H1 (cell line): ENCODE measurements at regions not wholly inside any gene's neighbourhood (a gene's known extent, or its start where the extent isn't known, plus 50 kb on each side); places are given as distances from the start of the nearest gene placed in this dataset.

Experiments used
- CTCF ChIA-PET: fragments of 300-600 bp; sonication (Branson Sonifier 250); formaldehyde crosslinking; loops from one replicate; lab custom pipeline; 2021; ENCODE audit not compliant: partially characterized antibody; lab: Charles Lee
- POLR2A ChIA-PET: fragments of 300-600 bp; sonication (Branson Sonifier 250); formaldehyde crosslinking; loops from one replicate; lab custom pipeline; 2021; ENCODE audit warnings: inconsistent platforms; ENCODE audit not compliant: partially characterized antibody; lab: Charles Lee
- DNase-seq, 2 experiments: peaks; one replicate each; pipeline versions ENCODE4 v3.0.0 to v3.0.0-alpha.2; 2010 to 2022; ENCODE audit warnings: low spot score in 2 of 2, low read depth in 1 of 2, mixed read lengths in 1 of 2
- FAIRE-seq: peaks from 2 replicates; lab custom pipeline; 2011; peaks lifted over from hg19 to GRCh38; lab: Jason Lieb, UNC
- H2AFZ ChIP-seq: 2 replicates; pipeline ENCODE4 v1.8.1; 2012; ENCODE audit warnings: low read length, inconsistent platforms
- H2AK5ac ChIP-seq: 2 replicates; pipeline ENCODE4 v1.6.1; 2013; ENCODE audit warnings: low read depth, low read length
- H2BK120ac ChIP-seq: replicated peaks from 2 replicates; pipeline ENCODE3; 2013; ENCODE audit warnings: low read depth, low read length, inconsistent platforms
- H2BK12ac ChIP-seq: 2 replicates; pipeline ENCODE4 v1.6.1; 2013; ENCODE audit warnings: low read depth, low read length
- H2BK15ac ChIP-seq: 2 replicates; pipeline ENCODE4 v1.6.1; 2013; ENCODE audit warnings: low read length
- H2BK20ac ChIP-seq: 2 replicates; pipeline ENCODE4 v1.6.1; 2013; ENCODE audit warnings: low read length
- H2BK5ac ChIP-seq: 2 replicates; pipeline ENCODE4 v1.6.1; 2013; ENCODE audit warnings: low read depth, low read length
- H3K14ac ChIP-seq: 2 replicates; pipeline ENCODE4 v1.6.1; 2013; ENCODE audit warnings: inconsistent platforms; ENCODE audit not compliant: insufficient read length
- H3K18ac ChIP-seq: 2 replicates; pipeline ENCODE4 v1.6.1; 2013; ENCODE audit warnings: low read length; ENCODE audit errors: extremely low read depth
- H3K23ac ChIP-seq: 2 replicates; pipeline ENCODE4 v1.6.1; 2013; ENCODE audit warnings: inconsistent platforms; ENCODE audit not compliant: insufficient read length
- H3K23me2 ChIP-seq: 2 replicates; pipeline ENCODE4 v1.6.1; 2013; ENCODE audit warnings: low read depth, low read length
- H3K27ac ChIP-seq: 2 replicates; pipeline ENCODE4 v1.6.1; 2011; ENCODE audit warnings: low read depth, low read length, inconsistent platforms
- H3K27me3 ChIP-seq, 4 experiments: replicated peaks in 1 of 4; 1 replicate in 1 of 4; 2 replicates in 3 of 4; pipeline versions ENCODE4 v1.6.1 to v1.8.1; 2011 to 2013; ENCODE audit warnings: low read length in 3 of 4, mild to moderate bottlenecking in 3 of 4, inconsistent platforms in 2 of 4, mixed read lengths in 2 of 4, moderate library complexity in 1 of 4; ENCODE audit not compliant: control insufficient read depth in 3 of 4, insufficient read depth in 3 of 4; ENCODE audit errors: extremely low read depth in 1 of 4
- H3K36me3 ChIP-seq, 4 experiments: 2 replicates each; pipeline versions ENCODE4 v1.6.1 to v1.8.1; 2011 to 2013; ENCODE audit warnings: mild to moderate bottlenecking in 4 of 4, low read length in 3 of 4, moderate library complexity in 2 of 4, control low read depth in 1 of 4, inconsistent platforms in 1 of 4; ENCODE audit not compliant: insufficient read depth in 4 of 4, control insufficient read depth in 2 of 4
- H3K4ac ChIP-seq: replicated peaks from 2 replicates; pipeline ENCODE3; 2013; ENCODE audit warnings: low read length, low read depth, mixed read lengths, inconsistent platforms; ENCODE audit not compliant: insufficient read length
- H3K4me1 ChIP-seq, 4 experiments: replicated peaks in 1 of 4; 1 replicate in 1 of 4; 2 replicates in 3 of 4; pipeline versions ENCODE4 v1.6.1 to v1.8.1; 2011 to 2013; ENCODE audit warnings: low read length in 3 of 4, inconsistent platforms in 2 of 4, mixed read lengths in 1 of 4; ENCODE audit not compliant: insufficient read depth in 4 of 4, control insufficient read depth in 3 of 4
- H3K4me2 ChIP-seq, 2 experiments: 2 replicates each; pipeline versions ENCODE4 v1.6.1 to v1.8.1; 2011 to 2013; ENCODE audit warnings: low read depth in 2 of 2, low read length in 2 of 2, control low read depth in 1 of 2, inconsistent platforms in 1 of 2, mild to moderate bottlenecking in 1 of 2; ENCODE audit not compliant: insufficient read depth in 1 of 2
- H3K4me3 ChIP-seq, 4 experiments: fragments of 200-600, 300-600 bp in 1 of 4; sonication (generic), shearing (Covaris generic), sonication (Bioruptor Twin) in 1 of 4; 2 replicates each; pipeline versions ENCODE4 v1.5.1 to v1.8.1; 2011 to 2016; ENCODE audit warnings: low read length in 4 of 4, low read depth in 3 of 4, control low read depth in 2 of 4, inconsistent platforms in 2 of 4, mild to moderate bottlenecking in 2 of 4, mixed read lengths in 1 of 4, moderate library complexity in 1 of 4; ENCODE audit not compliant: insufficient read depth in 2 of 4; ENCODE audit errors: extremely low read depth in 1 of 4
- H3K56ac ChIP-seq: replicated peaks from 2 replicates; pipeline ENCODE3; 2013; ENCODE audit warnings: low read depth, mild to moderate bottlenecking, mixed read lengths, low read length, inconsistent platforms; ENCODE audit not compliant: insufficient read length
- H3K79me1 ChIP-seq: 2 replicates; pipeline ENCODE4 v1.6.1; 2013; ENCODE audit warnings: low read depth, low read length, control low read depth
- H3K79me2 ChIP-seq, 2 experiments: 2 replicates each; pipeline versions ENCODE4 v1.6.1 to v1.8.1; 2012 to 2013; ENCODE audit warnings: low read length in 2 of 2, mild to moderate bottlenecking in 2 of 2, inconsistent platforms in 1 of 2; ENCODE audit not compliant: insufficient read depth in 2 of 2, control insufficient read depth in 1 of 2
- H3K9ac ChIP-seq, 4 experiments: replicated peaks in 1 of 4; 1 replicate in 1 of 4; 2 replicates in 3 of 4; pipeline versions ENCODE4 v1.6.1 to v1.8.1; 2011 to 2013; ENCODE audit warnings: low read depth in 3 of 4, low read length in 3 of 4, control low read depth in 2 of 4, mild to moderate bottlenecking in 2 of 4, moderate library complexity in 2 of 4, inconsistent platforms in 1 of 4; ENCODE audit errors: extremely low read depth in 1 of 4
- H3K9me3 ChIP-seq, 2 experiments: 2 replicates each; pipeline versions ENCODE4 v1.6.1 to v1.8.1; 2012 to 2013; ENCODE audit warnings: mild to moderate bottlenecking in 2 of 2, moderate library complexity in 2 of 2, control low read depth in 1 of 2, inconsistent platforms in 1 of 2, low read depth in 1 of 2, low read length in 1 of 2, mixed read lengths in 1 of 2; ENCODE audit not compliant: insufficient read depth in 2 of 2
- H4K20me1 ChIP-seq, 2 experiments: replicated peaks in 1 of 2; 2 replicates each; pipeline versions ENCODE3 to v1.8.1; 2011 to 2013; ENCODE audit warnings: inconsistent platforms in 2 of 2, low read length in 2 of 2, mild to moderate bottlenecking in 1 of 2; ENCODE audit not compliant: insufficient read depth in 2 of 2, control insufficient read depth in 1 of 2
- H4K5ac ChIP-seq: 2 replicates; pipeline ENCODE4 v1.6.1; 2013; ENCODE audit warnings: low read length, low read depth, mixed read lengths, inconsistent platforms; ENCODE audit not compliant: insufficient read length
- H4K8ac ChIP-seq: 2 replicates; pipeline ENCODE4 v1.8.0; 2013; ENCODE audit warnings: mild to moderate bottlenecking, moderate library complexity, low read length, inconsistent platforms; ENCODE audit not compliant: insufficient read depth; ENCODE audit errors: extremely low read depth
- H4K91ac ChIP-seq: replicated peaks from 2 replicates; pipeline ENCODE3; 2013; ENCODE audit warnings: low read length, mixed read lengths, inconsistent platforms; ENCODE audit not compliant: insufficient read length
- HDAC2 ChIP-seq, 2 experiments: fragments of 300-600 bp in 1 of 2; sonication (generic) in 1 of 2; IDR thresholded peaks; 2 replicates each; pipeline ENCODE4 v1.6.1; 2011 to 2012; ENCODE audit warnings: low read depth in 2 of 2, low read length in 2 of 2, mild to moderate bottlenecking in 2 of 2, moderate library complexity in 2 of 2, borderline replicate concordance in 1 of 2, inconsistent platforms in 1 of 2
- POLR2A ChIP-seq, 2 experiments: IDR thresholded peaks; 1 replicate in 1 of 2; 2 replicates in 1 of 2; pipeline ENCODE4 v1.6.1; 2011; ENCODE audit warnings: low read depth in 2 of 2, low read length in 2 of 2, mild to moderate bottlenecking in 2 of 2; ENCODE audit errors: control extremely low read depth in 1 of 2
- YY1 ChIP-seq: IDR thresholded peaks from 2 replicates; pipeline ENCODE4 v1.6.1; 2011; ENCODE audit warnings: low read depth, mild to moderate bottlenecking, low read length
- WGBS, 2 experiments: shearing (Covaris generic) in 1 of 2; methylation state at CpG; one replicate each; pipeline versions ENCODE4 v1.1.6 to v1.1.7; 2013 to 2015; ENCODE audit warnings: low lambda C conversion rate in 2 of 2, mixed read lengths in 2 of 2, inconsistent platforms in 1 of 2, low coverage in 1 of 2, missing lambda C conversion rate in 1 of 2; ENCODE audit not compliant: insufficient replicate concordance in 2 of 2, insufficient coverage in 1 of 2, insufficient read length in 1 of 2; ENCODE audit errors: extremely low coverage in 1 of 2, missing lambda C conversion rate in 1 of 2; 5-methylcytosine and 5-hydroxymethylcytosine counted together

- H3K27ac ChIP-seq, result no peak overlapping the region
- H3K4me1 ChIP-seq, result no peaks in the 10 kb centered on the region
- no peak overlapping the region for H3K4me2 ChIP-seq
- no peak overlapping the region for H3K9ac ChIP-seq
- no peak overlapping the region for H3K23ac ChIP-seq
- no peaks in the 10 kb centered on the region for H3K36me3 ChIP-seq
- no peak overlapping the region for H3K14ac ChIP-seq
- DNase-seq, result no peak
- H2BK5ac ChIP-seq, result no peak overlapping the region
- no peaks in the 10 kb centered on the region for H3K79me2 ChIP-seq
- TF ChIP-seq HDAC2 (IDR thresholded peaks at IDR 0.05; ENCODE audit: borderline replicate concordance in 1 of 2, low read depth in 2 of 2, low read length in 2 of 2), result no peak
- TF ChIP-seq YY1, result no peak
- no peak for TF ChIP-seq POLR2A (IDR thresholded peaks at IDR 0.05; ENCODE audit: control extremely low read depth in 1 of 2, low read depth in 2 of 2, low read length in 2 of 2)
- TF ChIP-seq, all 59 proteins: peak for 0
- H2AK5ac ChIP-seq, result no peak overlapping the region
- H4K8ac ChIP-seq, result no peak overlapping the region
- no peak overlapping the region for H2BK15ac ChIP-seq
- POLR2A ChIA-PET, result no interaction called here
- no peak overlapping the region for H2AFZ ChIP-seq
- H3K18ac ChIP-seq, result no peak overlapping the region
- H4K5ac ChIP-seq, result no peak overlapping the region
- no peaks in the 10 kb centered on the region for H3K27me3 ChIP-seq
- H4K20me1 ChIP-seq, result no peaks in the 10 kb centered on the region
- no peak overlapping the region for H3K56ac ChIP-seq
- WGBS, 2 experiments, result 92% methylated on average over 1 of the region's 1 CpG; no CpG with 5 or more reads in 1 of the 2 experiments
- FAIRE-seq, result no peak
- CTCF ChIA-PET, result no interaction called here
- no peaks in the 10 kb centered on the region for H3K23me2 ChIP-seq
- no peak overlapping the region for H2BK12ac ChIP-seq
- no peak overlapping the region for H2BK20ac ChIP-seq
- no peak overlapping the region for H4K91ac ChIP-seq
- no peaks in the 10 kb centered on the region for H3K79me1 ChIP-seq
- no peak overlapping the region for H3K4me3 ChIP-seq
- no peak overlapping the region for H2BK120ac ChIP-seq
- H3K4ac ChIP-seq, result no peak overlapping the region
- peaks cover 3% of the 10 kb centered on the region in 2 experiments; a peak in 1 of 4 replicates for H3K9me3 ChIP-seq
These were observed 396.7 kb upstream of the RGPD4 start for GRCh38 chr2:107430006-107430405.
